ENCODE measurements at regions not wholly inside any gene's neighbourhood (a gene's known extent, or its start where the extent isn't known, plus 50 kb on each side); places are given as distances from the start of the nearest gene placed in this dataset.

DNA sequence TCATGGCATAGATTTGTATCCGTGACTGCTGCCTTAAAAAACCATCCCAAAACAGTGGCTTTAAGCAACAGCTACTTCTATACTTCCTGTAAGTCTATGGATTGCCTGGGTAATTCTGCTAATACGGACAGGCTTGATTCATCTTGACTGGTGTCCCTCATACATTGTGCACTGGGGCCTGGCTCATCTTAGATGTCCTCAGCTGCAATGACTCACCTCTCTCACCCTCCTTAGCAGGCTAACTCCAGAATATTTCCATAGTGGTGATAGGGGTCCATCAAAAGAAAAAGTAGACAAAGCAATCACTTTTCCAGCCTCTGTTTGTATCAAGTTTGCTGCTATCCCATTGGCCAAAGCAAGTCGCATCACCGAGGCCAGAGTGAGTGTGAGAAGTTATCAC lies 409.1 kb upstream of the KAZN start:
- Mint-ChIP-seq H3K4me1 (ENCODE audit: low read depth) (no peaks in the 10 kb centered on the region), H3K4me3 (ENCODE audit: low read depth) (no peak overlapping the region), H3K9me3 (ENCODE audit: low read depth) (no peaks in the 10 kb centered on the region), H3K36me3 (ENCODE audit: insufficient read depth) (no peaks in the 10 kb centered on the region), H3K27ac (no peak overlapping the region), H3K27me3 (peaks cover 12% of the 10 kb centered on the region)
- TF ChIP-seq, protein P1, sequence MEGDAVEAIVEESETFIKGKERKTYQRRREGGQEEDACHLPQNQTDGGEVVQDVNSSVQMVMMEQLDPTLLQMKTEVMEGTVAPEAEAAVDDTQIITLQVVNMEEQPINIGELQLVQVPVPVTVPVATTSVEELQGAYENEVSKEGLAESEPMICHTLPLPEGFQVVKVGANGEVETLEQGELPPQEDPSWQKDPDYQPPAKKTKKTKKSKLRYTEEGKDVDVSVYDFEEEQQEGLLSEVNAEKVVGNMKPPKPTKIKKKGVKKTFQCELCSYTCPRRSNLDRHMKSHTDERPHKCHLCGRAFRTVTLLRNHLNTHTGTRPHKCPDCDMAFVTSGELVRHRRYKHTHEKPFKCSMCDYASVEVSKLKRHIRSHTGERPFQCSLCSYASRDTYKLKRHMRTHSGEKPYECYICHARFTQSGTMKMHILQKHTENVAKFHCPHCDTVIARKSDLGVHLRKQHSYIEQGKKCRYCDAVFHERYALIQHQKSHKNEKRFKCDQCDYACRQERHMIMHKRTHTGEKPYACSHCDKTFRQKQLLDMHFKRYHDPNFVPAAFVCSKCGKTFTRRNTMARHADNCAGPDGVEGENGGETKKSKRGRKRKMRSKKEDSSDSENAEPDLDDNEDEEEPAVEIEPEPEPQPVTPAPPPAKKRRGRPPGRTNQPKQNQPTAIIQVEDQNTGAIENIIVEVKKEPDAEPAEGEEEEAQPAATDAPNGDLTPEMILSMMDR (IDR thresholded peaks at IDR 0.05; ENCODE audit: unreplicated experiment) = no peak
- DNase-seq (ENCODE audit: low spot score, unreplicated experiment) = no peak

DNA sequence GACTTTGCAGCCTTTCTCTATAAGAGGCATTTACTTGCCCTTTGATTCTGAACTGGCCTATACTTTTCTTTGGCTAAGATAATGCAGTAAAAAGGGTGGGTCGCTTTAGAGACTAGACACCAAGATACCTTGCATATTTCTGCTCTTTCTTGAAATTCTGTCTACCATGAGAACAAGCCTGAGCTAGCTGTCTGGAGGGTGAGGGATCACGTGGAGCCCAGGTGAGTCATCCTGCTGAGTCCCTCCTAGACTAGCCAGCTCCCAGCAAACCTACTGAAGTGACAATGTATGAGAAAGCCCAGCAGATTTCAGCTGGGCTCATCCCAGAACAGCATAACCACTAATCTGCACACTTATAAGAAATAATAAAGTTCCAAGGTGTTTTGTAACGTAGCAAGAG lies 408.0 kb upstream of the KAZN start:
- no peak for DNase-seq (ENCODE audit: low spot score, unreplicated experiment)
- Mint-ChIP-seq H3K4me1 (ENCODE audit: low read depth) (no peaks in the 10 kb centered on the region), H3K9me3 (ENCODE audit: low read depth) (no peaks in the 10 kb centered on the region), H3K27ac (no peak overlapping the region), H3K36me3 (ENCODE audit: insufficient read depth) (no peaks in the 10 kb centered on the region), H3K27me3 (peaks cover 14% of the 10 kb centered on the region), H3K4me3 (ENCODE audit: low read depth) (no peak overlapping the region)
- TF ChIP-seq, protein P1 (IDR thresholded peaks at IDR 0.05; ENCODE audit: unreplicated experiment) = no peak

DNA sequence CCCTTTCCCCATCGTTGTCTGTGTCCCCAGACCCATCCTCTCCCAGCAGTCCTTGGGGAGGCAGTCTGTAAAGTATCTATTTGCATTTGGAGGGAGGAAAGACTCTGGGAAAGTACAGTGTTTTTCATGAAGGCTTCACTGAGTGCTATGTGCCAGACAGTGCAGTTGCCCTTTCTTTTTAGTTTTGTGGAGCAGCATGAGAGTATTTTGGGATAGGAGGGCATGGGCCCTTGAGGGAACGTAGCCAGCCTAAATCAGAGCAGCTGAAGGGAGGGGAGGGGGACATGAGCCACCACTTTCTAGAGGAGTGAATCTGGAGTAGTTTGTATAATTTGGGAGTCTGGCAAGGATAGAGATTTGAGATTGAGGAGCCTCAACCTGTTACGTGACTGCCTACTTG lies 404.0 kb upstream of the KAZN start:
- Mint-ChIP-seq H3K36me3 (ENCODE audit: insufficient read depth) (no peaks in the 10 kb centered on the region), H3K27ac (no peak overlapping the region), H3K9me3 (ENCODE audit: low read depth) (no peaks in the 10 kb centered on the region), H3K4me1 (ENCODE audit: low read depth) (no peaks in the 10 kb centered on the region), H3K27me3 (peaks cover 12% of the 10 kb centered on the region), H3K4me3 (ENCODE audit: low read depth) (no peak overlapping the region)
- DNase-seq (ENCODE audit: low spot score, unreplicated experiment) = no peak
- TF ChIP-seq, protein P1 (IDR thresholded peaks at IDR 0.05; ENCODE audit: unreplicated experiment) = no peak

DNA sequence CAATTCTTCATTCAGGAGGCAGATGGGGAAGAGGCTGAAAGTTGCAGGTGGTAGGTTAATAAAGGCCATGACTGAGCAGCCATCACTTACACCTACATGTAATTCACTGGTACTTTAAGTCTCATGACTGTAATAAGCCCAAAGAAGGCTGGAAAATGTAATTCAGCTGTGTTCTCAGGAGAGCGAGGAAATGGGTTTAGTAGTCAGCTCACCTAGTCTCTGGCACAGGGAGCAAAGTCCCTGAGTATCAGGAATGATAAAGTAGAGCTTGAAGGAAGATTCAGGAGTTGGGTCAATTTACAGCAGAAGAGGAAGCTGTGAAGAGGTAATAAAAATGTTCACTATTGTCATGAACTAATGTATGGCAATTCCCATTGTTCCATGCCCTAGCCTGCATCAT lies 393.4 kb upstream of the KAZN start:
- no peaks in the 10 kb centered on the region for H3K4me1 Mint-ChIP-seq (ENCODE audit: low read depth)
- H3K27ac Mint-ChIP-seq = no peak overlapping the region
- no peaks in the 10 kb centered on the region for H3K27me3 Mint-ChIP-seq
- H3K9me3 Mint-ChIP-seq (ENCODE audit: low read depth) = peaks cover under 1% of the 10 kb centered on the region
- no peak for DNase-seq (ENCODE audit: low spot score, unreplicated experiment)
- TF ChIP-seq, protein P1 (IDR thresholded peaks at IDR 0.05; ENCODE audit: unreplicated experiment) = no peak
- no peak overlapping the region for H3K4me3 Mint-ChIP-seq (ENCODE audit: low read depth)
- H3K36me3 Mint-ChIP-seq (ENCODE audit: insufficient read depth) = no peaks in the 10 kb centered on the region

DNA sequence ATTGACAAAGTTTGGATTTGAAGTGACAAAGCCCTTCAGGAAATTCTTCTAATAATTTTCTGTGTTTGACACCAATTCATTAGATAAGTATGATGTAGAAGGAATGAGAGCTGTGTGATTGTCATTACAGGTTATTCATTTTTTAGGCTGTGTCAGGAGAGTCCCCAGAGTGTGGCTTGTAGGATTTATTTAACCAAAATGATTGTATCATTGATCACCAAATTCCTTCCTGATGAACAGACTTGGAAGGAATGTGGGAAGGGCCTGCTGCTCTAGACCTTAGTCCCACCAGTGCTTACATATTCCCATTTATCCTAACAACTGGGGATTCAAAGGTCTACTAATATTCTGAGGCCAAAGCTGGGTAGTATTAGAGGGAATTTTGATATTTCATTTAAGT lies 383.3 kb upstream of the KAZN start:
- Mint-ChIP-seq H3K36me3 (ENCODE audit: insufficient read depth) (peaks cover 2% of the 10 kb centered on the region), H3K4me1 (ENCODE audit: low read depth) (no peaks in the 10 kb centered on the region), H3K27me3 (peaks cover 3% of the 10 kb centered on the region), H3K4me3 (ENCODE audit: low read depth) (no peak overlapping the region), H3K9me3 (ENCODE audit: low read depth) (peaks cover 21% of the 10 kb centered on the region), H3K27ac (no peak overlapping the region)
- TF ChIP-seq, protein P1 (IDR thresholded peaks at IDR 0.05; ENCODE audit: unreplicated experiment) = no peak
- DNase-seq (ENCODE audit: low spot score, unreplicated experiment) = no peak
